Activated T-helper 17 cell treated with anti-CD3 and anti-CD28 coated beads, Interleukin-2, amount 50 U/mL, for 72 hours (primary cell): ENCODE measurements at regions not wholly inside any gene's neighbourhood (a gene's known extent, or its start where the extent isn't known, plus 50 kb on each side); places are given as distances from the start of the nearest gene placed in this dataset.
"Not testable (repeated sequence)": the region's sequence is repeated elsewhere in the genome, so short reads cannot be mapped to it uniquely, and the experiment has no call there.

Source experiments
- ATAC-seq: fragments of 150-1000 bp; cut with Tn5 transposase; replicated peaks from 2 replicates; pipeline ENCODE4 v1.10.0; 2021; ENCODE audit warnings: mild to moderate bottlenecking, moderate library complexity
- H3K27ac Mint-ChIP-seq: one replicate; pipeline ENCODE4 v1.8.0; 2022; ENCODE audit warnings: mixed read lengths
- H3K27me3 Mint-ChIP-seq: one replicate; pipeline ENCODE4 v1.8.0; 2022; ENCODE audit warnings: mixed read lengths
- H3K36me3 Mint-ChIP-seq: one replicate; pipeline ENCODE4 v1.8.0; 2022; ENCODE audit warnings: low read depth, mild to moderate bottlenecking, mixed read lengths
- H3K4me1 Mint-ChIP-seq: one replicate; pipeline ENCODE4 v1.8.0; 2022; ENCODE audit warnings: mixed read lengths
- H3K4me3 Mint-ChIP-seq: one replicate; pipeline ENCODE4 v1.8.0; 2022; ENCODE audit warnings: mild to moderate bottlenecking, mixed read lengths
- H3K9me3 Mint-ChIP-seq: one replicate; pipeline ENCODE4 v1.8.0; 2022; ENCODE audit warnings: mixed read lengths

- H3K36me3 Mint-ChIP-seq = no peaks in the 10 kb centered on the region
- H3K9me3 Mint-ChIP-seq = no peaks in the 10 kb centered on the region
- H3K27ac Mint-ChIP-seq = no peak overlapping the region
- H3K4me3 Mint-ChIP-seq = no peak overlapping the region
- H3K27me3 Mint-ChIP-seq = no peaks in the 10 kb centered on the region
- no peak for ATAC-seq
- no peaks in the 10 kb centered on the region for H3K4me1 Mint-ChIP-seq
Measured at GRCh38 chr3:44125246-44125645, 116.4 kb upstream of the TOPAZ1 start.

- no peaks in the 10 kb centered on the region for H3K36me3 Mint-ChIP-seq
- H3K27me3 Mint-ChIP-seq = no peaks in the 10 kb centered on the region
- no peak for ATAC-seq
- no peak overlapping the region for H3K4me3 Mint-ChIP-seq
- no peak overlapping the region for H3K27ac Mint-ChIP-seq
- no peaks in the 10 kb centered on the region for H3K9me3 Mint-ChIP-seq
- H3K4me1 Mint-ChIP-seq = no peaks in the 10 kb centered on the region
Measured at GRCh38 chr3:44125882-44126281, 115.8 kb upstream of the TOPAZ1 start.

GRCh38 chr3:44128057-44128775 is 113.5 kb upstream of the TOPAZ1 start:
- no peak overlapping the region for H3K27ac Mint-ChIP-seq
- H3K4me3 Mint-ChIP-seq = no peak overlapping the region
- H3K9me3 Mint-ChIP-seq = no peaks in the 10 kb centered on the region
- H3K36me3 Mint-ChIP-seq = no peaks in the 10 kb centered on the region
- ATAC-seq = no peak
- H3K4me1 Mint-ChIP-seq = no peaks in the 10 kb centered on the region
- H3K27me3 Mint-ChIP-seq = no peaks in the 10 kb centered on the region

- no peak overlapping the region for H3K27ac Mint-ChIP-seq
Measured at GRCh38 chr3:44130249-44130648, 111.4 kb upstream of the TOPAZ1 start.

GRCh38 chr3:44132061-44132460 is 109.6 kb upstream of the TOPAZ1 start:
- Mint-ChIP-seq H3K4me1 (no peaks in the 10 kb centered on the region), H3K9me3 (no peaks in the 10 kb centered on the region), H3K4me3 (no peak overlapping the region), H3K27ac (no peak overlapping the region), H3K27me3 (no peaks in the 10 kb centered on the region), H3K36me3 (no peaks in the 10 kb centered on the region)
- ATAC-seq = no peak

More at GRCh38 chr3:44130249-44130648, 111.4 kb upstream of the TOPAZ1 start:
- Mint-ChIP-seq H3K4me3 (no peak overlapping the region), H3K9me3 (no peaks in the 10 kb centered on the region), H3K4me1 (no peaks in the 10 kb centered on the region), H3K27me3 (no peaks in the 10 kb centered on the region), H3K36me3 (no peaks in the 10 kb centered on the region)
- no peak for ATAC-seq

GRCh38 chr3:44132593-44132992 is 109.1 kb upstream of the TOPAZ1 start:
- Mint-ChIP-seq H3K27ac (no peak overlapping the region), H3K4me1 (no peaks in the 10 kb centered on the region), H3K9me3 (no peaks in the 10 kb centered on the region), H3K36me3 (no peaks in the 10 kb centered on the region), H3K27me3 (no peaks in the 10 kb centered on the region), H3K4me3 (no peak overlapping the region)
- no peak for ATAC-seq

GRCh38 chr3:44136421-44136820 is 105.3 kb upstream of the TOPAZ1 start:
- Mint-ChIP-seq H3K36me3 (no peaks in the 10 kb centered on the region), H3K27ac (no peak overlapping the region), H3K4me1 (no peaks in the 10 kb centered on the region), H3K4me3 (no peak overlapping the region), H3K27me3 (peaks cover 19% of the 10 kb centered on the region), H3K9me3 (peaks cover 5% of the 10 kb centered on the region)
- ATAC-seq = no peak

GRCh38 chr3:44146073-44146472 is 95.6 kb upstream of the TOPAZ1 start:
- Mint-ChIP-seq H3K36me3 (no peaks in the 10 kb centered on the region), H3K4me3 (no peak overlapping the region), H3K4me1 (no peaks in the 10 kb centered on the region), H3K27me3 (peaks cover 30% of the 10 kb centered on the region), H3K9me3 (no peaks in the 10 kb centered on the region), H3K27ac (no peak overlapping the region)
- no peak for ATAC-seq

- Mint-ChIP-seq H3K4me3 (no peak overlapping the region), H3K36me3 (no peaks in the 10 kb centered on the region), H3K27me3 (peaks cover 33% of the 10 kb centered on the region), H3K9me3 (no peaks in the 10 kb centered on the region), H3K4me1 (no peaks in the 10 kb centered on the region), H3K27ac (no peak overlapping the region)
- ATAC-seq = no peak
Measured at GRCh38 chr3:44159696-44160300, 81.9 kb upstream of the TOPAZ1 start.

GRCh38 chr3:44160818-44161217 is 80.9 kb upstream of the TOPAZ1 start:
- Mint-ChIP-seq H3K4me1 (no peaks in the 10 kb centered on the region), H3K27me3 (peaks cover 29% of the 10 kb centered on the region), H3K27ac (no peak overlapping the region)

GRCh38 chr3:44171891-44172290 is 69.8 kb upstream of the TOPAZ1 start:
- Mint-ChIP-seq H3K27me3 (peaks cover 20% of the 10 kb centered on the region), H3K4me1 (no peaks in the 10 kb centered on the region), H3K36me3 (no peaks in the 10 kb centered on the region), H3K9me3 (no peaks in the 10 kb centered on the region), H3K27ac (no peak overlapping the region), H3K4me3 (no peak overlapping the region)
- ATAC-seq = no peak

More at GRCh38 chr3:44160818-44161217, 80.9 kb upstream of the TOPAZ1 start:
- H3K36me3 Mint-ChIP-seq = no peaks in the 10 kb centered on the region
- H3K4me3 Mint-ChIP-seq = no peak overlapping the region
- no peaks in the 10 kb centered on the region for H3K9me3 Mint-ChIP-seq
- ATAC-seq = peak; percentile 24

GRCh38 chr3:44172701-44173100 is 69.0 kb upstream of the TOPAZ1 start:
- not testable (repeated sequence) for H3K4me1 Mint-ChIP-seq, ATAC-seq, H3K4me3 Mint-ChIP-seq, H3K36me3 Mint-ChIP-seq, H3K27ac Mint-ChIP-seq, H3K9me3 Mint-ChIP-seq
- H3K27me3 Mint-ChIP-seq = peaks cover 19% of the 10 kb centered on the region

- no peak for ATAC-seq
- H3K36me3 Mint-ChIP-seq = no peaks in the 10 kb centered on the region
- H3K27me3 Mint-ChIP-seq = peaks cover 19% of the 10 kb centered on the region
- H3K4me1 Mint-ChIP-seq = no peaks in the 10 kb centered on the region
- no peak overlapping the region for H3K27ac Mint-ChIP-seq
- no peaks in the 10 kb centered on the region for H3K9me3 Mint-ChIP-seq
- no peak overlapping the region for H3K4me3 Mint-ChIP-seq
Measured at GRCh38 chr3:44173263-44173662, 68.4 kb upstream of the TOPAZ1 start.

GRCh38 chr3:44175070-44175469 is 66.6 kb upstream of the TOPAZ1 start:
- Mint-ChIP-seq H3K27ac (no peak overlapping the region), H3K4me3 (no peak overlapping the region), H3K27me3 (peaks cover 19% of the 10 kb centered on the region), H3K36me3 (no peaks in the 10 kb centered on the region), H3K9me3 (no peaks in the 10 kb centered on the region), H3K4me1 (no peaks in the 10 kb centered on the region)
- ATAC-seq = no peak

GRCh38 chr3:44179246-44179645 is 62.4 kb upstream of the TOPAZ1 start:
- no peaks in the 10 kb centered on the region for H3K9me3 Mint-ChIP-seq
- no peaks in the 10 kb centered on the region for H3K36me3 Mint-ChIP-seq
- no peak overlapping the region for H3K4me3 Mint-ChIP-seq
- no peaks in the 10 kb centered on the region for H3K4me1 Mint-ChIP-seq
- no peak for ATAC-seq
- H3K27ac Mint-ChIP-seq = no peak overlapping the region
- peaks cover 26% of the 10 kb centered on the region for H3K27me3 Mint-ChIP-seq
